ENCODE measurements at regions not wholly inside any gene's neighbourhood (a gene's known extent, or its start where the extent isn't known, plus 50 kb on each side); places are given as distances from the start of the nearest gene placed in this dataset.
"Not testable (repeated sequence)": the region's sequence is repeated elsewhere in the genome, so short reads cannot be mapped to it uniquely, and the experiment has no call there.

DNA sequence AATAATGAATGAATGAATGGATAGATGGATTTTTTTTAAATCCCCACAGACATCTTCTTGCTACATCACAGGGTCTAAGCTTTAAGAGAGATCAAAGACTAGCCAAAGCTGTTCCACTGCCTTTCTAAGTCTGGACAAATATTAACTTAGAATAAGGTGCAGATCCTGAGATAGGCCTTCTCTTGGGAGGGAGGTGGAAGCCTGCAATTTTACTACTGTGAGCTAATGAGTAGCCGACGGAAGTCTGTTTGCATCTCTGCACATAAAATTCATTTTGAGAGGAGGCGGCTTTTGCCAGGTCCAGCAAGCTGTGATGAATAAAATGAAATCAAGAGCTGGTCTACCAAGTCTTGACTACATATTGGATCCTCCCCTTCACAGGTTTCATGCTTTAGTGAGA is 484.9 kb downstream of the TMEM38B start:
- in situ Hi-C loops (cut with HindIII; ENCODE audit: low sequenced_read_pairs) = no loop called here

DNA sequence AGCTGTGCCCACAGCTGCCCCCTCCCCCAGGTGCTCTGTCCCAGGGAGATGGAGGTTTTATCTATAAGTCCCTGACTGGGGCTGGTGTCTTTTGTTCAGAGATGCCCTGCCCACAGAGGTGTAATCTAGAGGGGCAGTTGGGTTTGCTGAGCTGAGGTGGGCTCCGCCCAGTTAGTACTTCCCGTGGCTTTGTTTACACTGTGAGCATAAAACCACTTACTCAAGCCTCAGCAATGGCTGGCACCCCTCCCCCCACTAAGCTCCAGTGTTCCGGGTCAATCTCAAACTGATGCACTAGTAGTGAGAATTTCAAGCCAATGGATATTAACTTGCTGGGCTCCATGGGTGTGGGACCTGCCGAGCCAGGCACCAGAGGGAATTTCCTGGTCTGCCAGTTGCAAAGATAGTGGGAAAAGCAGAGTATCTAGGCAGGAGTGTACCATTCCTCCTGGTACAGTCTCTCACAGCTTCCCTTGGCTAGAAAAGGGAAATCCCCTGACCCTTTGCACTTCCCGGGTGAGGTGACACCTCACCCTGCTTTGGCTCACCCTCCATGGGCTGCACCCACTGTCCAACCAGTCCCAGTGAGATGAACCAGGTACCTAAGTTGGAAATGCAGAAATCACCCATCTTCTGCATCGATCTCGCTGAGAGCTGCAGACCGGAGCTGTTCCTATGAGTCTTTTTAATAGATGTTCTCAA is 509.6 kb downstream of the TMEM38B start:
- in situ Hi-C loops (cut with HindIII; ENCODE audit: low sequenced_read_pairs) = not testable (repeated sequence)

DNA sequence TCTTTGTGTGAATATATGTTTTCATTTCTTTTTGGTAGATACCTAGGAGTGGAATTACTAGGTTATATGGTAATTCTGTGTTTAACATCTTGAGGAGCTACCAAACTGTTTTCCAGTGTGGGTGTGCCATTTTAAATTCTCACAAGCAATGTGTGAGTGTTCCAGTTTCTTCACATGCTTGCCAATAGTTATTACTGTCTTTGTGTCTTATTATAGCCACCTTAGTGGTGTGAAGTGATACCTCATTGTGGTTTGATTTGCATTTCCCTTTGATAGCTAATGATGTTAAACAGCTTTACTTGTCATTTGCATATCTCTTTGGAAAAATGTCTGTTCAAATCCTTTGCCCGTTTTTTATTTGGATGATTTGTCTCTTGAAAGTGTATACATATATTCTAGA is 513.0 kb downstream of the TMEM38B start:
- in situ Hi-C loops (cut with HindIII; ENCODE audit: low sequenced_read_pairs) = no loop called here

DNA sequence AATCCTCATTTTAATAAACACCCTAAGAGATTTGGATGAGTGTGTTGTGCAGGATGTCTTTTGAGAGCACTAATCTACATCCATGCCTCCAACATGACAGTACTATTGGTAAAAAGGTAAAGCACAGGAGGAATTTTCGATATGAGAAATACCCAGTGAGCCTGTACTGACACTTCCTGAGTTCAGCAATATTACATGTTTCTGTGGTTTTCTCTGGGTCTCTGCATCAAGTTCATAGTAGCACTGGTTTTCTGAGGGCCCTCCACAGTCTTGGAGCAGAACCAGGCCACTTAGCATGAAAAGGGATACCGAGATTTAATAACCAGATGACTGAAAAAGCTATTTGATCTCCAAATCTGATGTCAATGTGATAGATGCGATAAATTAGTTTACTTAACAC is 524.1 kb downstream of the TMEM38B start:
- in situ Hi-C loops (cut with HindIII; ENCODE audit: low sequenced_read_pairs) = no loop called here

DNA sequence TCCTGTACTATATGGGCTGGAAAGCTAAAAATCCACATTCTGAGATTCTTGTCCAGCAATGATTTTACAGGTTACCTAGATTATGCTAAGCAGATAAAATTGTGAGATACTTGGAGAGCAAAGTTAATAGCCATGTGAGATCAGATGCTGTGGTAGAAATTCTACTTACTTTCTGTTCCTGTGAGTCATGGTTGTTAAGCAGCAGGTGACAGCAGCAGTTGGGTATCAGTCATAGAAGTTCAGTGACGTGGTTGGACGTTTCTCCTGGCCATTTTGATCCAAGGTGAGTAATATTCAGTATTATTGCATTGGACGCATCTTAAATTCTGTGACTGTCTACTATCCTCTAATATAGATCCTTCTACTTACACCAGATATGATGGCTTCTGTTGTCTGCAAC is 524.5 kb downstream of the TMEM38B start:
- in situ Hi-C loops (cut with HindIII; ENCODE audit: low sequenced_read_pairs) = no loop called here

DNA sequence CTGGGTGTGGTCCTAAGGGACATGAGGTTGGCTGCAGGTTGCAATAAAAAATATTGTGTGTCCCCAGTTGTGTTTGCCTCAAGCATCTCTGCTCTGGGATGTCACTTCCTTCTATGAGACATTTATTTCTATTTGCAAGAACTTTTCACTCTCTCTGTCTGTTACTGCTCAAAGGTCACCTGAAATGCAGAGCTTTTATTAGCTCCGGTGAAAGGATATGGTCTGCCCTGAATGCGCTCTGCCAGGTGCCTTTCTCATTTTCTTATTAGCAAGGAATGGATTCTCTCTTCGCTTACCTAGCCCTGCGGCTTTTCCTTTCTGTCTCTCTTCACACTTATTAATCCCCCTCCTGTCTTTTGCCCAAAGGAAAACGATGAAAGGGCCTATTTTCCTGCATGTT is 526.1 kb downstream of the TMEM38B start:
- in situ Hi-C loops (cut with HindIII; ENCODE audit: low sequenced_read_pairs) = no loop called here

DNA sequence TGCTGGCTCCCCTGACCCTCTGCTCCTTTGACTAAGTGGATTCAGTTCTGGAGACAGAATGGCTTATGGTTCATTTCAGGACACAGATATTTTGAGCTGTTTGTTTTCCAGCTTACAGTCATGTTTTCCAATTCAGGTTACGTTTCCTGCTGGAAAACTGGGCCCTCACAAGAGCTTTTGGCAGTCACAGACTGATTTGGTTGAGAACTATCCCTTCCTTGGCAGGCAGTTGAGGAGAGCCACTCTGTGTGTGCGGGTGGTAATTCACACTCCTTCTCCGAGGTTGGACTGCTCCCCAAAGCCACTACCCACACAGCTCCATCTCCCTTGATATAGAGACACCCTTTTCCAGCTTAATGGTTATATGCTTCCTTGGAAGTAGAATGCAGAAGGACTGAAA is 534.5 kb downstream of the TMEM38B start:
- in situ Hi-C loops (cut with HindIII; ENCODE audit: low sequenced_read_pairs) = no loop called here

DNA sequence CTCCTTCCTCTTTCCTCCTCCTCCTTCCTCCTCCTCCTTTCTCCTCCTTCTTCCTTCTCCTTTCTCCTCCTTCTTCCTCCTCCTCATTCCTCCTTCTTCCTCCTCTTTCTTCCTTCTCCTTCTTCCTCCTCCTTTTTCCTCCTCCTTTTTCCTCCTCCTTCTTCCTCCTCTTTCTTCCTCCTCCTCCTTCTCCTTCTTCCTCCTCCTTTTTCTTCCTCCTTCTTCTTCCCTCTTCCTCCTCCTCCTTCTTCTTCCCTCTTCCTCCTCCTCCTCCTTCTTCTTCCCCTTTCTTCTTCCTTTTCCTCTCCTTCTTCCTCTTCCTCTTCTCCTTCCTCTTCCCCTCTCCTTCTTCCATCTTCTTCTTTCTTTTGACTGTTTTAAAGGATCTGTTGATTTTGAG is 538.8 kb downstream of the TMEM38B start:
- in situ Hi-C loops (cut with HindIII; ENCODE audit: low sequenced_read_pairs) = no loop called here

DNA sequence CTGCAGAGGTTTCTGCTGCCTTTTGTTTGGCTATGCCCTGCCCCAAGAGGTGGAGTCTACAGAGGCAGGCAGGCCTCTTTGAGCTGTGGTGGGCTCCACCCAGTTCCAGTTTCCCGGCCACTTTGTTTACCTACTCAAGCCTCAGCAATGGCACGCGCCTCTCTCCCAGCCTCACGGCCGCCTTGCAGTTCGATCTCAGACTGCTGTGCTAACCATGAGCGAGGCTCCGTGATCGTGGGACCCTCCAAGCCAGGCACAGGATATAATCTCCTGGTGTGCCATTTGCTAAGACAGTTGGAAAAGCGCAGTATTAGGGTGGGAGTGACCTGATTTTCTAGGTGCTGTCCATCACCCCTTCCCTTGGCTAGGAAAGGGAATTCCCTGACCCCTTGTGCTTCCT is 566.6 kb downstream of the TMEM38B start:
- in situ Hi-C loops (cut with HindIII; ENCODE audit: low sequenced_read_pairs) = not testable (repeated sequence)

DNA sequence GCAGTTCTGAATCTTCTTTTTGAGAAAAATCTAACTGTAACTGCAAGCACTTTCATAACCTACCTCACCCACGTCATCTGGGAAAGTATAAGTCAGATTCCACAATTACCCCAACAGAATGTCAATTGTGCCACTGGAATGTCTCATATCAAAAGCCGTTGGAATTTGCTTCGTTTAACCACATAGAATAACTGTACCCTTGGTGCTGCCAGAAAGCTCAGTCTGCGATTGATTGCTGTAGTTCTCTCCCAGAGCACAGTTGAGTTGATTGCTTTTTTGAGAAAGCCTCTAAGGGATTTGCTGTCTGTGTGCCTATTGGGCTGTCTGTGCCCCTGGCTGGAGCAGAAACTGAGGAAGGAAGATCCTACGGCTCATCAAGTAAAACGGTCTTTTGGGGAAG is 583.6 kb downstream of the TMEM38B start:
- in situ Hi-C loops (cut with HindIII; ENCODE audit: low sequenced_read_pairs) = no loop called here

DNA sequence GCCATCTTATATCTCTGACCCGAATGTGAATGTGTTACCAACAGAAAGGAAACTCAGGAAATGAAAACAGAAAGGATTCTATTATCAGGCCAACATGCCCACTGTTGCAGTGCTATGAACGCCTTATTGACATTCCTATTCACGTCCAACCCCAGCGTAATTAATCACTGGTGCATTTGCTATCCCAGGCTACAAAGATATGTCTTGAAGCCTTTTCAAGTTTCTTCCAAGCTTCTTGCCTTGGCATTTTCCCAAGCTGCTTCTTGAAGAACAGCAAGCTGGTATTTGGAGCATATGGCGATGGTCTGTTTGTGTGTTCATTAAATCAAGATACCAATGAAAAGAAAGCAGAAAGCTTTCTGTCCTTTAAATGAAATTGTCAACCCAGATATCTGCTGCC is 579.2 kb upstream of the ZNF462 start:
- in situ Hi-C loops (cut with HindIII; ENCODE audit: low sequenced_read_pairs) = no loop called here

DNA sequence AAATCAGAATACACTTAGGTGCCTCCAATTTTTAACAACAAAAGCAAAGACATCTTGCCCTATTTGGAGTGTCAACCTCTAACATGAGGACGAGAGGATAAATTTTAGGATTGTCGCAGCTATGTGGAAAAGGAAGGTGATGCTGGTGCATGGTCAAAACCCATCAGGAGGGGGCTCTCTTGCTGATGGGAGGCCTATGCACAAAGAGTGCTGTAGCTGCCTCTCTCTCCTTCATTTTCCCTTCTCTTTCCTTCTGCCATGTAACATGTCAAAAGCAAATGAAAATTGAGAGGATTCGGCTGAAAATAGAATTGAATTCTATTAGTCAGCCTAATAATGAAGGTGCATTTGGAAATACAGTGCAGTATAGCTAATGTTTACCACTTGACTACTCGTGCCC is 578.7 kb upstream of the ZNF462 start:
- in situ Hi-C loops (cut with HindIII; ENCODE audit: low sequenced_read_pairs) = no loop called here

DNA sequence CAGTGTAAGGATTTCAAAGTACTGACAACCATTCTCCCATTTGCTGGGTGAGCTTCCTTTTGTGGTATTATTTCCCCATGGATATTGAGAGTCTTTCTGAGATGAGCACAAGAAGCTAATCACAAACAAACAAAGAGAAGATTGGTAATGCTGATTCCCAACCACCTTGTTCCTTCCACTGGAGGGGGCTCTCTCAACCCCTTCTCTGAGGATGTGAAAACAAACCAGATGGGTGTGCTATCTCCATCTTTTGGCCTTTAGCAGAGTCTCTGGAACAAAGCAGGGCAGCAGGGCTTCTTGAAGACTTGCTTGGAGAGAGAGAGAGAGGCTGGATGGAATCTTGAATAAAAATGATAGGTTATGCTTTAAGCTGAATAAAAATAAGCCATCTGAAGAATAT is 576.7 kb upstream of the ZNF462 start:
- in situ Hi-C loops (cut with HindIII; ENCODE audit: low sequenced_read_pairs) = no loop called here

DNA sequence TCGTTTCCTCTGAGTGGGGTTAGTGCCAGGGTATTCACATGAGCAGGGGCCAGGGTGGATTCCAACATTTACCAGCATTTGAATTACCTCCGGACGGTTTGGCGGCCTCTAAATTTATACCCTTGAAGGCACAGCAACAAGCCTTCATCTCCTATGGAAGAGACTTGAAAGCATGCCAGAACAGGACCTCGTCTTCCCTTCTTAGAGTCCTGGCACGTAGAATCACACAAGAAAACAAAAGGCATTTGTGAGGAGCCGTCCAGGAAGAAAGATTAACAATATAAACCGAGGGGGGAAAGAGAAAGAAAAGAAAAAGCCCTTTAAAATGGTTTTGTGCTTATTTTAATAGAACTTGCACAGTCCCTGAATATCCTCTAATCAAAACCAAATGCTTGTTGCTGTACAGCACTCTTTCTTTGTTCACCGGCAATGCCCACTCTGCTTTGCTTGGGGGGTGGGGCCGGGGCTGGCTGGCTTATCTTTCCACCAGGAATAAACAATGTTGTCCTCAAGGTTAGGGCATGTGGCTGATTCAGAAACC is 575.8 kb upstream of the ZNF462 start:
- in situ Hi-C loops (cut with HindIII; ENCODE audit: low sequenced_read_pairs) = no loop called here

DNA sequence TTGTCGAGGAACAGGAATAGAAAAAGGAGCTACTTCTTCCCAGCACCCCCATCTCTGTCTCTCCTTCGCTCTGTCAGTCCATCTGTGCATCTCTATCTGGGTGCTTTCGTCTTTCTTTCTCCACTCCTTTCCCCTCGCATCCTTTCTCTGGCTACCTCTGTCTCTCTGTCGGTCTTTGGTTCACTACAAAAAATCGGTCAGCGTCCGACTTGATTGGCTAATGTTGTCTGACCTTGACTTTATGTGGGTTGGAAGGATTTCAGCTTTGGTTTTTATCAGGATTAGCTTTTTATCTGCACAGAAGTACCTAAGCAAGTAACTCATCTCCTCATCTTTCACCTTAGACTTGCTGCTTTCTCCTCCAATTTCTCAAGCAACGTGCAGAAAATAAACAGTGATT is 575.2 kb upstream of the ZNF462 start:
- in situ Hi-C loops (cut with HindIII; ENCODE audit: low sequenced_read_pairs) = no loop called here

DNA sequence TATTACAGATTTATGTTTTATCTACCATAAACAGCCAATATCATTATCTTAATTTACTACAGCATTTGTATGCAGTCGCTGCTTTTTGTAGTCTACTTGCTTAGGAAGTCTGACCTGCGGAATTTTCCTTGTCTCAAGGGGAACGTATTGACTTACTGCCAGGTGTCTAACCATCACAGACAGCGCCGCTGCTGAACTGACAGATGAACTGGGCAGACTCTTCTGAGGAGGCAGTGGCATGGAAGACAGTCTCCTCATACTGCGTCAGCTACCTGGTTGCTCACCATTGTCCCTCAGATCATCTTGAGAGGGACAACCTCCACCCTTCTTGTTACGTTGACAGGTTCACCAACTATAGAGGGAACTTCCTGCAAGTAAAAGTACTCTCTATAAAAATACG is 574.3 kb upstream of the ZNF462 start:
- in situ Hi-C loops (cut with HindIII; ENCODE audit: low sequenced_read_pairs) = no loop called here

DNA sequence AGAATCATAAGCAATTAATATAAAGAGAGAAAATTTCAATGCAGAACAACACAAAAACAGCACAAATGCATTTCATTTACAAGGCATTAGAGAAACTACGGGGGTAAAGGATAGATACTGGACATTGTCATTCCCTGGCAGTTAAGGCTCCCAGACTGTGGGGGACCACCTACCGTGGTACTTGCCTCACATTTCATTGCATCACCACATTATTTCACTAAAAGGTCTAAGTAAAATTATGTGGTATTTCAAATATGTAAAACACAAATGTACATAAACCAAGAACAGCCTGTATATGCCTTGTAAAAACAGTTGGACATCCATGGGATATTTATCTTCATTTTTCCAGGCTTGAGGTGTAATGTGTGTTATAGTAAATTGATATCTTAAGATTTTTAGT is 571.2 kb upstream of the ZNF462 start:
- in situ Hi-C loops (cut with HindIII; ENCODE audit: low sequenced_read_pairs) = no loop called here

DNA sequence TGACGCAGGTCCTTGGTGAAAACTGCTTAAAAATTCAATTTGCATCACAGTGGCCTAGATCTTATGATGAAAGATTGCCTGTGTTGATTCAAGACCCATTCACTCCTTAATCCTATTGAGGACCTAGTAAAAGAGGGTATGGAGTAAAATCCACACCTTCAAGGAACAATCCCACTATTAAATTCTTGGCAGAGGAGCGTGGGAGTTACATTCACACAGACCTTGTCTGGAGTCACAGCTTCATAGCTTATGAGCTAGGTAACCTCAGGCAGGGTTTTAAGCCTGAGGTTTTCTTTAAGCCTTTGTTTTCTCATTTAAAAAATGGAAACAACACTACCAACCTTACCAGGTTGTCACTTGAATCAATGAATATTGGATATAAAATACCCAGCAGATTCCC is 566.5 kb upstream of the ZNF462 start:
- in situ Hi-C loops (cut with HindIII; ENCODE audit: low sequenced_read_pairs) = no loop called here

DNA sequence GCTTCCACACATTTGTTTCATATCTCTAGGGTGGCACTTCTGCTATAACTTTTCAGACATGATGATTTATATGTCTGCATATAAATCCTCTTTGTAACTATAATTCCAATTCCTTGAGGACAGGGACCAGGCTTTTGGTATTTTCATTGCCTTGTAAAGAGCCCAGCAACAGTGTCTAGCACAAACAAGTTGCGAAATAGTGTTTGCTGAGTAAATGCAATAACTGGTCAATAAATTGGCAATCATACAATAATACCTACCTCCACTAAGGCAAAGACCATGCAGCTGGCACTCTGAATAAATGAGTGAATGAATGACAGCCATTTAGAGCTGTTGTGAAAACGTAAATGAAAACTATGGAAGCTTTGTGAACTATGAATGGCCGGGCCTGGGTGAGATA is 564.0 kb upstream of the ZNF462 start:
- in situ Hi-C loops (cut with HindIII; ENCODE audit: low sequenced_read_pairs) = no loop called here

DNA sequence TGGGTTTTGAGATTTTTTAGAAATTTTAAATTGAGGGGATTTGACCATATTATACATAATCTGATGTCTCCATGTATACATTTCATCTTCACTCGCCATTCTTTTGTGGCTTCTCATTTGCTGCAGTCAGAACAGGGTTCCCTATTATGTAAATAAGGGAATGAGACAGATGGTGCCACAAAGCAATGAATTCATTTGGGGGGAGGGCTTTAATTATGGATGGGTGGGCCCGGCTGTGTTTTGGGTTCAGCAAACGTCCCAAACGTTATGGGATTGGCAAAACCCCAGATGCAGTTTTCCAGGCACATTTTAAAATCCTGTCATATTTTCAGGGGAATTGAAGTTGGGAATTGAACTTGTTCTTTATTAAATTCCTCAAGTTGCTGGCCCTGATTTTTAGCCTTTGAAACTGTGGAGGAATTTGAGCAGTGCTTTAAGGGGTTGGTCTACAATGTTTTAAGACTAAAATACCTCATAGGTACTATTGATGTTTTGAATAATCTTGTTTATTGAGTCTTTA is 558.5 kb upstream of the ZNF462 start:
- in situ Hi-C loops (cut with HindIII; ENCODE audit: low sequenced_read_pairs) = no loop called here

DNA sequence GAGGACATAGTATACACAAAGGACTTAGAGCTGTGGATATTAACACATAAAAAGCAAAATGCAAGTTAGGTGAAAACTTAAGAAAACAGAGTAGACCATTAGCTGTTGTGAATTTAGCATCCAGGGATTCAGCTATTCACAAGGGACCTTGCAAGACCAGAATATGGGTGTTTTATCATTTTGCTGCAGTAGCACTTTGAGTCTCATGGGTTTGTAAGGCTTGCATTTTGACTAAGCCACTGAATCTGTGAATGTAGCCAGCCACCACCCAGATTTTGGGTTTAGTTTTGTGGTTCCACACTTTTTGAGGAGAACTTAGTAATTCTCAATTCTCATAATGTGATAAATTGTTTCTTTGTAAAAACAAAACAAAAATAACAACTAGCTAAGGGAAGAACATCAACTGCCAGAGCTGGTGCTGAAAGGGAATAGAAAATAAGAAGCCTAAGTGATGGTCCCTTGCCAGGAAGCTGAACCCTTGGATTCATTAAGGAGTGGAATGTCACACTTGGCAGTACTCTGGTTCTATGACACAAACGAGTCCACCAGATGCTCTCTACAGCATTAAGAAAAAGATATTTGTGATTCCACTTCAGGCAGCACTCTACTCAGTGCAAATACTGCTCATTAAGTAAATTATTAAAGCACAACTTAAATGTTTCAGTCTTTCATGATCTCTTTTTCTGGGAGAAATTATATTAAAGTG is 557.4 kb upstream of the ZNF462 start:
- in situ Hi-C loops (cut with HindIII; ENCODE audit: low sequenced_read_pairs) = no loop called here

DNA sequence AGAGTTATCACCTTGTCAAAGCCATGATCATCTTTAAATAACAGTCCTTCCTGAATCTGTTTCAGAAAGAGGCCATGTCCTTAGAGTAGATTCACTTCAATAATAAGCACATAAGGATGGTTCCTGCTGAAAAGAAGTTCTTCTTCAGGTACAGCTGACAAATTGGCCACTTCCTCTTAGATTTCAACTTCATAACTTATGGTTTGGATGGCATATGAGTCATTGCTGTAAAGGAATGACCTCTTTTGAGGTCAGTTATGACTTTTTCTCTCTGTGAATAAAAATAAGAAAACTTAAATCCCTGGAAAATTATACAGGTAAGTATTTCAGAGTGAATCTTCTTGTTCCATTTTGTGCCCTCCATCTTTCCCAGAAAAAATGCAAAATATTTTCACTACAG is 555.3 kb upstream of the ZNF462 start:
- in situ Hi-C loops (cut with HindIII; ENCODE audit: low sequenced_read_pairs) = no loop called here
